ENCODE measurements at regions not wholly inside any gene's neighbourhood (a gene's known extent, or its start where the extent isn't known, plus 50 kb on each side); places are given as distances from the start of the nearest gene placed in this dataset.

DNA sequence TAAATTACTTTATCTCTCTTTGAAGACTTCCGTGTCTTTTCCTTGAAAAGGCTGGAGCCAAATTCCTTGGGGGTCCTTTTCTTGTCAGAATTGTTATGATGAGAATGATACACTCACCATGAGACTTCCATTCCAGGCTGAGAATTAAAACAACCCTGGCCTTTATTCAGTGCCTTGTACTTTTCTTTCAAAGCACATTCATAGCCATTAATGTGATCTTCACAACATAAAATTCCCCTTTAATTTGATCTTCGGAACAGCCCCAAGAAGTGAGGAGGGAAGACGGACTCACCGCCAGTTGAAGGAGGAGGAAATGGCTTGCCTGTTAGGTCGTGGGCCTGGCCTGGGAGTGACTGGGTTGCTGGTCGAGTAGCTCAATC, 127.3 kb downstream of the DDX1 start:
- no peak overlapping the region for H3K4me3 ChIP-seq (ENCODE audit: low read depth, low read length)
- TF ChIP-seq, protein P1, sequence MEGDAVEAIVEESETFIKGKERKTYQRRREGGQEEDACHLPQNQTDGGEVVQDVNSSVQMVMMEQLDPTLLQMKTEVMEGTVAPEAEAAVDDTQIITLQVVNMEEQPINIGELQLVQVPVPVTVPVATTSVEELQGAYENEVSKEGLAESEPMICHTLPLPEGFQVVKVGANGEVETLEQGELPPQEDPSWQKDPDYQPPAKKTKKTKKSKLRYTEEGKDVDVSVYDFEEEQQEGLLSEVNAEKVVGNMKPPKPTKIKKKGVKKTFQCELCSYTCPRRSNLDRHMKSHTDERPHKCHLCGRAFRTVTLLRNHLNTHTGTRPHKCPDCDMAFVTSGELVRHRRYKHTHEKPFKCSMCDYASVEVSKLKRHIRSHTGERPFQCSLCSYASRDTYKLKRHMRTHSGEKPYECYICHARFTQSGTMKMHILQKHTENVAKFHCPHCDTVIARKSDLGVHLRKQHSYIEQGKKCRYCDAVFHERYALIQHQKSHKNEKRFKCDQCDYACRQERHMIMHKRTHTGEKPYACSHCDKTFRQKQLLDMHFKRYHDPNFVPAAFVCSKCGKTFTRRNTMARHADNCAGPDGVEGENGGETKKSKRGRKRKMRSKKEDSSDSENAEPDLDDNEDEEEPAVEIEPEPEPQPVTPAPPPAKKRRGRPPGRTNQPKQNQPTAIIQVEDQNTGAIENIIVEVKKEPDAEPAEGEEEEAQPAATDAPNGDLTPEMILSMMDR (IDR thresholded peaks at IDR 0.05; ENCODE audit: insufficient read depth in 1 of 2, low read depth in 1 of 2, low read length in 1 of 2, severe bottlenecking in 1 of 2, unreplicated experiment in 1 of 2): no peak
- H3K27me3 ChIP-seq (replicated peaks; ENCODE audit: control insufficient read depth, insufficient read depth, low read length): no peaks in the 10 kb centered on the region
- intact Hi-C loops (cut with micrococcal nuclease; ENCODE audit: unreplicated experiment): no loop called here
- ChIA-PET POLR2A (no interaction called here), CTCF (no interaction called here)
- H3K4me1 Mint-ChIP-seq (ENCODE audit: low read depth, unreplicated experiment): no peaks in the 10 kb centered on the region
- H3K27me3 Mint-ChIP-seq (ENCODE audit: insufficient read depth, unreplicated experiment): no peaks in the 10 kb centered on the region
- BruUV-seq (replicated peaks): no TSS peak
- no peak overlapping the region for H3K4me3 Mint-ChIP-seq (ENCODE audit: unreplicated experiment)
- DNase-seq: no peak
- H3K36me3 ChIP-seq (ENCODE audit: control insufficient read depth, insufficient read depth, low read length): no peaks in the 10 kb centered on the region
- H3K9me3 Mint-ChIP-seq (ENCODE audit: unreplicated experiment): no peaks in the 10 kb centered on the region
- no peaks in the 10 kb centered on the region for H3K4me1 ChIP-seq
- H3K36me3 Mint-ChIP-seq (ENCODE audit: insufficient read depth, unreplicated experiment): no peaks in the 10 kb centered on the region
- no peak overlapping the region for H3K27ac Mint-ChIP-seq (ENCODE audit: unreplicated experiment)
- no peaks in the 10 kb centered on the region for H3K9me3 ChIP-seq

DNA sequence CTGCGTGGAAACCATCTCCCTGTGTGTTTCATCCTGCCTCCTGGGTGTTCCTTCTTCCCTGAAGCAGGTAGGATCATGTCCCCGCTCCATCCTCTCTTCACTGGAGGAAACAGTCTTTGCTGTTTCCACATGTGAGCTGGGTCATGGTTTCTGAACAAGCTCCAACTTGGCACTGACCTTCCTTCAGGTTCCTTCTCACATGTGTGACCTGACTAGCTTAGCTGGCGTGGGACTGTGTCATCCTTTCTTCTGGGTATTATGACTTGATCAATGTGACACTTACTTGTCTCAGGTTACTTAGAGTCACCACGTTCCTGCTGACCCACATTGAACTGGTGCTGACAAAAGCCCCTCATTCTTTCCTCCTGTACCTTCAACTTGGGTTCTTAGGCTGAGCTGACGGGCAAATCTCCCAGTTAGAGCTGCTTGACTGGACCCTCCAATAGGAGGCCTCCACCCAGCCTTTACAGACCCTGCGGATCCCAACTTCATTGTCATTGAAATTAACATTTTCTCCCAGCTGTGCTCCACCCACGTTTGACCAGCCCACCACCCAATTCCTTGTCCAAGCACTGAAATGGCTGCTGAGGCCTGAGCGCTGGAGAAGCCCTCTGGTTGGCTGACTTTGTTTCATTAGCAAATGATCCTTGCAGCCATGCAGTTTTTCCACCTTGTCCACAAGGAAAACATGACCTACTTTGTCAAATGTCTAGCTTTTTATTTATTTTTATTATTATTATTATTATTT, 128.1 kb downstream of the DDX1 start:
- ChIA-PET CTCF (no interaction called here), POLR2A (no interaction called here)
- DNase-seq: no peak
- intact Hi-C loops (cut with micrococcal nuclease; ENCODE audit: unreplicated experiment): no loop called here
- H3K9me3 ChIP-seq: no peaks in the 10 kb centered on the region
- Mint-ChIP-seq H3K4me3 (ENCODE audit: unreplicated experiment) (no peak overlapping the region), H3K9me3 (ENCODE audit: unreplicated experiment) (no peaks in the 10 kb centered on the region), H3K27ac (ENCODE audit: unreplicated experiment) (no peak overlapping the region), H3K4me1 (ENCODE audit: low read depth, unreplicated experiment) (no peaks in the 10 kb centered on the region), H3K27me3 (ENCODE audit: insufficient read depth, unreplicated experiment) (no peaks in the 10 kb centered on the region), H3K36me3 (ENCODE audit: insufficient read depth, unreplicated experiment) (no peaks in the 10 kb centered on the region)
- H3K27me3 ChIP-seq (replicated peaks; ENCODE audit: control insufficient read depth, insufficient read depth, low read length): no peaks in the 10 kb centered on the region
- H3K4me3 ChIP-seq (ENCODE audit: low read depth, low read length): no peak overlapping the region
- no peaks in the 10 kb centered on the region for H3K36me3 ChIP-seq (ENCODE audit: control insufficient read depth, insufficient read depth, low read length)
- no peaks in the 10 kb centered on the region for H3K4me1 ChIP-seq
- TF ChIP-seq, protein P1 (IDR thresholded peaks at IDR 0.05; ENCODE audit: insufficient read depth in 1 of 2, low read depth in 1 of 2, low read length in 1 of 2, severe bottlenecking in 1 of 2, unreplicated experiment in 1 of 2): no peak
- no TSS peak for BruUV-seq (replicated peaks)

DNA sequence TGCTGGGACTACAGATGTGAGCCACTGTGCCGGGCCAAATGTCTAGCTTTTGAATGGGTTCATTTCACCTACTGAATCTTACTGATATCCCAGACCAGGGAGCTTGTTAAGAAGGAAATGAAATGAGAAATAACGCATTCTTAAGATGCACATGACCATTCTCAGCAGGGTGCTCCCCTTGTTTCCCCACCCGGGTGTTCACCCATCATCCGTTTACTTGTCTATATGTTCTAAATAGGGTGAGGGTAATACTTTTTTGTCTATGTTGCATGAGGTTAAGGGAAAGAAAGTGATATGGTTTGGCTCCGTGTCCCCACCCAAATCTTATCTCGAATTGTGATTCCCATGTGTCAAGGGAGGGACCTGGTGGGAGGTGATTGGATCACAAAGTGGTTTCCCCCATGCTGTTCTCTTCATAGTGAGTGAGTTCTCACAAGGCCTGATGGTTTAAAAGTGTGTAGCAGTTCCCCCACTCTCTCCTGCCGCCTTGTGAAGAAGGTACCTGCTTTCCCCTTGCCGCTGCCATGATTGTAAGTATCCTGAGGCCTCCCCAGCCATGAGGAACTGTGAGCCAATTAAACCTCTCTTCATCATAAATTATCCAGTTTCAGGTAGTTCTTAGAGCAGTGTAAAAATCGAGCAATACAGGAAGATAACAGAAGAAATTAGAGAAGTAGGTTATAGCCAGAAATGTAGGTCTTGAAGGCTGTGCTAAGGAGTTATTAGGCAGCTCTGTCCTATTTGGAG, 129.1 kb downstream of the DDX1 start:
- Mint-ChIP-seq H3K9me3 (ENCODE audit: unreplicated experiment) (no peaks in the 10 kb centered on the region), H3K27me3 (ENCODE audit: insufficient read depth, unreplicated experiment) (no peaks in the 10 kb centered on the region), H3K27ac (ENCODE audit: unreplicated experiment) (no peak overlapping the region), H3K4me3 (ENCODE audit: unreplicated experiment) (no peak overlapping the region), H3K36me3 (ENCODE audit: insufficient read depth, unreplicated experiment) (no peaks in the 10 kb centered on the region), H3K4me1 (ENCODE audit: low read depth, unreplicated experiment) (no peaks in the 10 kb centered on the region)
- H3K4me3 ChIP-seq (ENCODE audit: low read depth, low read length): no peak overlapping the region
- no peaks in the 10 kb centered on the region for H3K9me3 ChIP-seq
- TF ChIP-seq, protein P1 (IDR thresholded peaks at IDR 0.05; ENCODE audit: insufficient read depth in 1 of 2, low read depth in 1 of 2, low read length in 1 of 2, severe bottlenecking in 1 of 2, unreplicated experiment in 1 of 2): no peak
- intact Hi-C loops (cut with micrococcal nuclease; ENCODE audit: unreplicated experiment): no loop called here
- no TSS peak for BruUV-seq (replicated peaks)
- ChIA-PET CTCF (no interaction called here), POLR2A (no interaction called here)
- no peaks in the 10 kb centered on the region for H3K4me1 ChIP-seq
- no peaks in the 10 kb centered on the region for H3K27me3 ChIP-seq (replicated peaks; ENCODE audit: control insufficient read depth, insufficient read depth, low read length)
- no peaks in the 10 kb centered on the region for H3K36me3 ChIP-seq (ENCODE audit: control insufficient read depth, insufficient read depth, low read length)
- DNase-seq: no peak
